HL-60 (cell line): ENCODE measurements at regions not wholly inside any gene's neighbourhood (a gene's known extent, or its start where the extent isn't known, plus 50 kb on each side); places are given as distances from the start of the nearest gene placed in this dataset.

Source experiments
- POLR2AphosphoS5 ChIP-seq: IDR thresholded peaks from 2 replicates; pipeline ENCODE4 v1.6.1; 2012; ENCODE audit warnings: low read depth
- REST ChIP-seq: IDR thresholded peaks from 2 replicates; pipeline ENCODE4 v1.6.1; 2012; ENCODE audit warnings: low read depth; ENCODE audit not compliant: insufficient replicate concordance
- TF ChIP-seq, protein P1 (sequence below): IDR thresholded peaks from one replicate; pipeline ENCODE4 v1.5.1; 2011; ENCODE audit warnings: low read length, control low read depth, inconsistent platforms; ENCODE audit not compliant: insufficient read depth

DNA sequence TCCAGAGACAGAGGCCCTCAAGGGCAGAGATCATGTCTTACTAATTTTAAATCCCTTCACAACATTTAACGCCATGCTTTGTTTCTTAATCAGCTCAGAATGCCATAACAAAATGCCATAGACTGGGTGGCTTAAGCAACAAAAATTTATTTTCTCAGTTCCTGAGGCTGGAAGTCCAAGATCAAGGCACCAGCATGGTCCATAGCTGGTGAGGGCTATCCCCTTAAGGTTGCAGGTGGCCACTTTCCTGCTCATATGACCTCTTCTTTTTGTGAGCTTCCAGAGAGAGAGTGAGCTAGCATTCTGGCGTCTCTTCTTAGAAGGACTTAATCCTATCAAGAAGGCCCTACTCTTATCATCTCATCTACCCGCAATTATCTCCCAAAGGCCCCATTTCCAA is 470.3 kb downstream of the ZNF608 start:
- TF ChIP-seq, protein P1, sequence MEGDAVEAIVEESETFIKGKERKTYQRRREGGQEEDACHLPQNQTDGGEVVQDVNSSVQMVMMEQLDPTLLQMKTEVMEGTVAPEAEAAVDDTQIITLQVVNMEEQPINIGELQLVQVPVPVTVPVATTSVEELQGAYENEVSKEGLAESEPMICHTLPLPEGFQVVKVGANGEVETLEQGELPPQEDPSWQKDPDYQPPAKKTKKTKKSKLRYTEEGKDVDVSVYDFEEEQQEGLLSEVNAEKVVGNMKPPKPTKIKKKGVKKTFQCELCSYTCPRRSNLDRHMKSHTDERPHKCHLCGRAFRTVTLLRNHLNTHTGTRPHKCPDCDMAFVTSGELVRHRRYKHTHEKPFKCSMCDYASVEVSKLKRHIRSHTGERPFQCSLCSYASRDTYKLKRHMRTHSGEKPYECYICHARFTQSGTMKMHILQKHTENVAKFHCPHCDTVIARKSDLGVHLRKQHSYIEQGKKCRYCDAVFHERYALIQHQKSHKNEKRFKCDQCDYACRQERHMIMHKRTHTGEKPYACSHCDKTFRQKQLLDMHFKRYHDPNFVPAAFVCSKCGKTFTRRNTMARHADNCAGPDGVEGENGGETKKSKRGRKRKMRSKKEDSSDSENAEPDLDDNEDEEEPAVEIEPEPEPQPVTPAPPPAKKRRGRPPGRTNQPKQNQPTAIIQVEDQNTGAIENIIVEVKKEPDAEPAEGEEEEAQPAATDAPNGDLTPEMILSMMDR = no peak
- TF ChIP-seq POLR2AphosphoS5 (no peak), REST (no peak)
